HG03025 (cell line): ENCODE measurements at regions not wholly inside any gene's neighbourhood (a gene's known extent, or its start where the extent isn't known, plus 50 kb on each side); places are given as distances from the start of the nearest gene placed in this dataset.
"Not testable (repeated sequence)": the region's sequence is repeated elsewhere in the genome, so short reads cannot be mapped to it uniquely, and the experiment has no call there.

Experiments
- ATAC-seq: cut with Tn5 transposase; IDR thresholded peaks from one replicate; pipeline ENCODE4 v1.9.1; 2021; ENCODE audit warnings: mild to moderate bottlenecking, moderate library complexity; ENCODE audit not compliant: unreplicated experiment, low FRiP score

- no peak for ATAC-seq
These were observed 827.0 kb downstream of the C12orf50 start for GRCh38 chr12:87202189-87202588.

- ATAC-seq: no peak
These were observed 827.6 kb downstream of the C12orf50 start for GRCh38 chr12:87201598-87201997.

- no peak for ATAC-seq
These were observed 828.8 kb downstream of the C12orf50 start for GRCh38 chr12:87200289-87200979.

- no peak for ATAC-seq
These were observed 831.0 kb downstream of the C12orf50 start for GRCh38 chr12:87198181-87198580.

- no peak for ATAC-seq
These were observed 832.9 kb downstream of the C12orf50 start for GRCh38 chr12:87196321-87196720.

GRCh38 chr12:87194389-87194788 is 834.8 kb downstream of the C12orf50 start:
- ATAC-seq: not testable (repeated sequence)

- ATAC-seq: no peak
These were observed 843.8 kb downstream of the C12orf50 start for GRCh38 chr12:87185367-87185766.

- ATAC-seq: no peak
These were observed 846.4 kb downstream of the C12orf50 start for GRCh38 chr12:87182696-87183233.

- ATAC-seq: no peak
These were observed 857.8 kb downstream of the C12orf50 start for GRCh38 chr12:87171356-87171755.

- no peak for ATAC-seq
These were observed 860.2 kb downstream of the C12orf50 start for GRCh38 chr12:87169010-87169409.

GRCh38 chr12:87165733-87166375 is 863.3 kb downstream of the C12orf50 start:
- ATAC-seq: no peak

GRCh38 chr12:87163122-87163521 is 866.1 kb downstream of the C12orf50 start:
- no peak for ATAC-seq

- no peak for ATAC-seq
These were observed 868.2 kb downstream of the C12orf50 start for GRCh38 chr12:87160848-87161601.

GRCh38 chr12:87157791-87158190 is 871.4 kb downstream of the C12orf50 start:
- no peak for ATAC-seq

- no peak for ATAC-seq
These were observed 873.6 kb downstream of the C12orf50 start for GRCh38 chr12:87155621-87156020.

GRCh38 chr12:87152841-87153528 is 876.2 kb downstream of the C12orf50 start:
- ATAC-seq: no peak

GRCh38 chr12:87152075-87152474 is 877.1 kb downstream of the C12orf50 start:
- ATAC-seq: no peak

GRCh38 chr12:87150969-87151662 is 878.1 kb downstream of the C12orf50 start:
- peak; percentile 94 for ATAC-seq

- no peak for ATAC-seq
These were observed 886.2 kb upstream of the MGAT4C start for GRCh38 chr12:87142342-87142741.

- no peak for ATAC-seq
These were observed 884.9 kb upstream of the MGAT4C start for GRCh38 chr12:87141091-87141490.
